HG03103 (cell line): ENCODE measurements at regions not wholly inside any gene's neighbourhood (a gene's known extent, or its start where the extent isn't known, plus 50 kb on each side); places are given as distances from the start of the nearest gene placed in this dataset.
"Not testable (repeated sequence)": the region's sequence is repeated elsewhere in the genome, so short reads cannot be mapped to it uniquely, and the experiment has no call there.

ENCODE experiments used
- ATAC-seq: cut with Tn5 transposase; IDR thresholded peaks from one replicate; pipeline ENCODE4 v1.9.1; 2021; ENCODE audit warnings: low read depth; ENCODE audit not compliant: unreplicated experiment

GRCh38 chr10:126722726-126723125, 52.2 kb upstream of the C10orf90 start:
- no peak for ATAC-seq

- no peak for ATAC-seq
Measured at GRCh38 chr10:126723226-126723625, 52.7 kb upstream of the C10orf90 start.

GRCh38 chr10:126729314-126729870, 58.9 kb upstream of the C10orf90 start:
- ATAC-seq = no peak

GRCh38 chr10:126730856-126731609, 60.5 kb upstream of the C10orf90 start:
- no peak for ATAC-seq

- ATAC-seq = no peak
Measured at GRCh38 chr10:126731610-126731990, 61.1 kb upstream of the C10orf90 start.

- ATAC-seq = no peak
Measured at GRCh38 chr10:126732308-126732707, 61.8 kb upstream of the C10orf90 start.

GRCh38 chr10:126732868-126733267, 62.4 kb upstream of the C10orf90 start:
- no peak for ATAC-seq

- no peak for ATAC-seq
Measured at GRCh38 chr10:126734015-126734414, 63.5 kb upstream of the C10orf90 start.

GRCh38 chr10:126734967-126735366, 64.5 kb upstream of the C10orf90 start:
- ATAC-seq = no peak

GRCh38 chr10:126736142-126736541, 65.6 kb upstream of the C10orf90 start:
- ATAC-seq = no peak

- no peak for ATAC-seq
Measured at GRCh38 chr10:126736727-126737126, 66.2 kb upstream of the C10orf90 start.

- no peak for ATAC-seq
Measured at GRCh38 chr10:126738001-126738400, 67.5 kb upstream of the C10orf90 start.

GRCh38 chr10:126744571-126744970, 74.1 kb upstream of the C10orf90 start:
- ATAC-seq = no peak

- peak; percentile 58 for ATAC-seq
Measured at GRCh38 chr10:126749015-126749655, 78.6 kb upstream of the C10orf90 start.

GRCh38 chr10:126754966-126755365, 84.5 kb upstream of the C10orf90 start:
- ATAC-seq = no peak

GRCh38 chr10:126758867-126759266, 88.4 kb upstream of the C10orf90 start:
- no peak for ATAC-seq

GRCh38 chr10:126759531-126759930, 89.0 kb upstream of the C10orf90 start:
- no peak for ATAC-seq

- ATAC-seq = not testable (repeated sequence)
Measured at GRCh38 chr10:126766646-126767045, 96.2 kb upstream of the C10orf90 start.

- no peak for ATAC-seq
Measured at GRCh38 chr10:126770809-126771208, 100.3 kb upstream of the C10orf90 start.

GRCh38 chr10:126776168-126776567, 105.7 kb upstream of the C10orf90 start:
- no peak for ATAC-seq

GRCh38 chr10:126777714-126778113, 107.2 kb upstream of the C10orf90 start:
- ATAC-seq = no peak
